ENCODE measurements at regions not wholly inside any gene's neighbourhood (a gene's known extent, or its start where the extent isn't known, plus 50 kb on each side); places are given as distances from the start of the nearest gene placed in this dataset.

DNA sequence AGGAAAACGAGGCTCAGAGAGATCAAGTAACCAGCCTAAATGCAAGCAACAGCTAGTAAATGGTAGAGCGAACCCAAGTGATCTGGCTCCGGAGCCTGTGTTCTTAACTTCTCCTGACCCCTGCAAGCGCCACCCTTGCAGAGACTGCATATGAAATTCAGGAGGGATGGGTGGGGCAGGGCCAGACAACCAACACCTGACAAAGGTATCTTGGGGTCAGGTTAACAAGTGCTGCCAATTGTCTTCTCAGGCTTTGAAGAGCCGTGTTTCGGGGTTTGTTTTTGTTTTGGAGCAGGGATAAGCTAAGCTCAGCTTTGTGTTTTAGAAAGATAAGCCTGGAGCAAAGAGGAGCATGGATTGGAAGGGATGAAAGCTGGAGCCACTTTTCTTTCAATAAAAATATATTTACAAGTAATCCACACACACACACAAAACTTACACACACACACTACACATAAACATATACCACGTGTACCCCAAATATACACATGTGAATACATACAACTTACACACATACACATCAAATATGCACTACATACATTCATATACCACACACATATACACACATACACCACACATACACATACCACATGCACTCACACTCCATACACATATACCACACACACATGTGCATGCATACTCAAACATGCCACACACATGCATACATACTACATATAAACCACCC is 722.0 kb downstream of the DIAPH3 start:
- no peak overlapping the region for H3K4me3 Mint-ChIP-seq

GRCh38 chr13:59442461-59442860 is 721.3 kb downstream of the DIAPH3 start:
- Mint-ChIP-seq H3K27me3 (peaks cover 9 to 14% of the 10 kb centered on the region in 2 donors), H3K4me1 (ENCODE audit: low read depth in 2 of 2) (no peaks in the 10 kb centered on the region)

More for the DNA sequence above, 722.0 kb downstream of the DIAPH3 start:
- no peak for ATAC-seq (replicated peaks)
- no peaks in the 10 kb centered on the region for H3K4me1 Mint-ChIP-seq (ENCODE audit: low read depth in 2 of 2)
- H3K27me3 Mint-ChIP-seq: peaks cover 11 to 14% of the 10 kb centered on the region in 2 donors
- H3K27ac Mint-ChIP-seq: no peak overlapping the region
- no peak for DNase-seq
- H3K36me3 Mint-ChIP-seq (ENCODE audit: insufficient read depth): no peaks in the 10 kb centered on the region
- no peaks in the 10 kb centered on the region for H3K9me3 Mint-ChIP-seq

GRCh38 chr13:59442944-59443486 is 720.7 kb downstream of the DIAPH3 start:
- no peak overlapping the region for H3K4me3 Mint-ChIP-seq
- ATAC-seq (replicated peaks): no peak
- H3K27ac Mint-ChIP-seq: no peak overlapping the region
- no peaks in the 10 kb centered on the region for H3K9me3 Mint-ChIP-seq
- peaks cover 9 to 14% of the 10 kb centered on the region in 2 donors for H3K27me3 Mint-ChIP-seq
- no peak for DNase-seq
- H3K4me1 Mint-ChIP-seq (ENCODE audit: low read depth in 2 of 2): no peaks in the 10 kb centered on the region
- no peaks in the 10 kb centered on the region for H3K36me3 Mint-ChIP-seq (ENCODE audit: insufficient read depth)

More at GRCh38 chr13:59442461-59442860, 721.3 kb downstream of the DIAPH3 start:
- Mint-ChIP-seq H3K4me3 (no peak overlapping the region), H3K27ac (no peak overlapping the region), H3K9me3 (no peaks in the 10 kb centered on the region), H3K36me3 (ENCODE audit: insufficient read depth) (no peaks in the 10 kb centered on the region)
- no peak for DNase-seq
- no peak for ATAC-seq (replicated peaks)

- H3K27ac Mint-ChIP-seq: no peak overlapping the region
- no peaks in the 10 kb centered on the region for H3K36me3 Mint-ChIP-seq (ENCODE audit: insufficient read depth)
- no peaks in the 10 kb centered on the region for H3K9me3 Mint-ChIP-seq
- H3K4me3 Mint-ChIP-seq: no peak overlapping the region
- no peaks in the 10 kb centered on the region for H3K4me1 Mint-ChIP-seq (ENCODE audit: low read depth in 2 of 2)
- DNase-seq (no peak), ATAC-seq (replicated peaks) (no peak)
- peaks cover 9 to 14% of the 10 kb centered on the region in 2 donors for H3K27me3 Mint-ChIP-seq
Measured at GRCh38 chr13:59444210-59444857, 719.4 kb downstream of the DIAPH3 start.

DNA sequence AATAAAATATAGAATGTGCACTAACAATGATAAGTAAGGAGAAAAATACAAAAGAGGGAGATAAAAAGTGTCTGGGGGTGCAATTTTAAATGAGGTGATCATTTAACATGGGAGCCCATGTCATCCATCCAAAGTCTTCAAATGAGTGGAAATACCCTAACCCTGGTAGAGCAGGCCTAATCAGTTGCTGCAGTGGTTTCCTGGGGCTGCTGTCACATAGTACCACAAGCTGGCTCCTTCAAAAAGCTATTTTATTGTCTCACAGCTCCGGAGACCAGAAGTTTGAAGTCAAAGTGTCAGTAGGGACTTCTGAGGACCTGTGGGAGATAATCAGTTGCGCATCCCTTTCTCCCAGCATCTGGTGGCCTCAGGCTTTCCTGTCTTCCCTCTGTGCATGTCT is 717.9 kb downstream of the DIAPH3 start:
- Mint-ChIP-seq H3K27ac (no peak overlapping the region), H3K4me1 (ENCODE audit: low read depth in 2 of 2) (no peaks in the 10 kb centered on the region), H3K9me3 (no peaks in the 10 kb centered on the region), H3K27me3 (peaks cover 9 to 20% of the 10 kb centered on the region in 2 donors), H3K36me3 (ENCODE audit: insufficient read depth) (no peaks in the 10 kb centered on the region), H3K4me3 (no peak overlapping the region)
- DNase-seq: no peak
- ATAC-seq (replicated peaks): no peak

GRCh38 chr13:59446391-59446790 is 717.3 kb downstream of the DIAPH3 start:
- ATAC-seq (replicated peaks) (no peak), DNase-seq (no peak)
- Mint-ChIP-seq H3K4me3 (no peak overlapping the region), H3K36me3 (ENCODE audit: insufficient read depth) (no peaks in the 10 kb centered on the region), H3K9me3 (no peaks in the 10 kb centered on the region), H3K27me3 (peaks cover 4 to 15% of the 10 kb centered on the region in 2 donors), H3K4me1 (ENCODE audit: low read depth in 2 of 2) (no peaks in the 10 kb centered on the region), H3K27ac (no peak overlapping the region)

- H3K36me3 Mint-ChIP-seq (ENCODE audit: insufficient read depth): no peaks in the 10 kb centered on the region
- H3K27me3 Mint-ChIP-seq: peaks cover 0 to 20% of the 10 kb centered on the region in 2 donors
- no peak overlapping the region for H3K27ac Mint-ChIP-seq
- no peak for ATAC-seq (replicated peaks)
- H3K4me3 Mint-ChIP-seq: no peak overlapping the region
- H3K4me1 Mint-ChIP-seq (ENCODE audit: low read depth in 2 of 2): peaks cover 0 to under 1% of the 10 kb centered on the region in 2 donors
- no peaks in the 10 kb centered on the region for H3K9me3 Mint-ChIP-seq
- DNase-seq: no peak
Measured at GRCh38 chr13:59447031-59447430, 716.7 kb downstream of the DIAPH3 start.

- ATAC-seq (replicated peaks): no peak
Measured at GRCh38 chr13:59447846-59448620, 715.7 kb downstream of the DIAPH3 start.

DNA sequence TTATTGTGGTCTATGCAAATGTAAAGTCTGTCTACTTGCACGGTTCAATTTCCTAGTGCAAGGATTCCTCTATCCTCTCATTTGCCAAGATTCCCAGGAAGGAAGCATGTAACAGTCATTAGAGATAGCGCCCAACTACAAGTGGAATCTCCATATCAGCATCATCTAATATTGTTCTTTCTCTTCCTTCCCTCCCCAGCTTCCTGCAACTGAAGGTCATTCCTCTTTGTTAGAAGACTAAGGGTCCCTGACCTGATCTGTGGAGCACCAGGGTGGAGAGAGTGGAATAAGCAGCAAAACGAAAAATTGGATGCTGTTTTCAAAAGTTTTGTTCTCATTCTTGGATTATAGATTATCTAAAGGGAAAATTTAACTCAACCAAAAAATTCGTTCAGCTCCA is 714.0 kb downstream of the DIAPH3 start:
- H3K36me3 Mint-ChIP-seq (ENCODE audit: insufficient read depth): no peaks in the 10 kb centered on the region
- H3K27me3 Mint-ChIP-seq: peaks cover 12 to 29% of the 10 kb centered on the region in 2 donors
- ATAC-seq (replicated peaks) (no peak), DNase-seq (no peak)
- H3K27ac Mint-ChIP-seq: no peak overlapping the region
- no peaks in the 10 kb centered on the region for H3K9me3 Mint-ChIP-seq
- H3K4me3 Mint-ChIP-seq: no peak overlapping the region
- H3K4me1 Mint-ChIP-seq (ENCODE audit: low read depth in 2 of 2): peaks cover 0 to 2% of the 10 kb centered on the region in 2 donors

More at GRCh38 chr13:59447846-59448620, 715.7 kb downstream of the DIAPH3 start:
- DNase-seq: no peak
- H3K9me3 Mint-ChIP-seq: no peaks in the 10 kb centered on the region
- peaks cover 0 to 21% of the 10 kb centered on the region in 2 donors for H3K27me3 Mint-ChIP-seq
- H3K36me3 Mint-ChIP-seq (ENCODE audit: insufficient read depth): no peaks in the 10 kb centered on the region
- H3K4me1 Mint-ChIP-seq (ENCODE audit: low read depth in 2 of 2): peaks cover 0 to 2% of the 10 kb centered on the region in 2 donors
- no peak overlapping the region for H3K4me3 Mint-ChIP-seq
- H3K27ac Mint-ChIP-seq: no peak overlapping the region

DNA sequence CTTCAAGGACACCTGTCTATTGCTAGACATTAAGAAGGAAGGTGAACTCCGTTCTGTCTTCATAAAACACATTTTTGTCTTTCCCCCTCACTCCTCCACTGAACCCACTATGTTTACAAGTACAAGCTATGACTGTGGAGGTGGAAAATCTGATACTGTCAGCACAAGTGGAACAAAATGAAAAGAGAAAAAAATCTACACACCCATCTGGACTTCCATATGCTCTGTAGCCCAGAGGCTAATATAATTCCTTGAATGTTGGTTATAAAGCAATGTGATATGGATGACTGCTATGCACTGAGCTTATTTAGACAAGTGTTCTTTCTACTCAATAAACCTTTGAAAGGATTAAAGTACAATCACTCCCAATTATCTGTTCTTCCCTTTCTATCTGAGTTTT is 713.5 kb downstream of the DIAPH3 start:
- Mint-ChIP-seq H3K9me3 (no peaks in the 10 kb centered on the region), H3K4me3 (no peak overlapping the region), H3K27ac (no peak overlapping the region), H3K4me1 (ENCODE audit: low read depth in 2 of 2) (peaks cover 0 to 2% of the 10 kb centered on the region in 2 donors), H3K36me3 (ENCODE audit: insufficient read depth) (no peaks in the 10 kb centered on the region), H3K27me3 (peaks cover 12 to 30% of the 10 kb centered on the region in 2 donors)
- DNase-seq (no peak), ATAC-seq (replicated peaks) (no peak)

DNA sequence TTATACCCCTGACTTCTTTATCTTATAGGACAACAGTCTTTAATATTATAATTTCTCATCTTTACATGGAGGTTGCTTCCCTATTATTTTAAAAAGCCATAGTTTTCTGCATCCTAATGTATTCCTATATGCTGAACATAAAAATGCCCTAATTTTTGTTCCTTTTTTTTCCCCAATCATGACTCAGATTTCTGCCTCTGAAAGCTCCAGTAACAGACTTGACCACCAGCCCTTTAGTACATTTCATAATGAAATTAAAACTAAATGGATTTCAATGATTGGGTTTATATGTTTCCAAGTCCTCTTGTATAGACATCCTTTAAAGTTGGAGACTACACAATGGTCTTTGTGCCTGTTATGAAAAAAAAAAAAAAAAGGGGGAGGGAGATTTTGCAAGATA is 712.5 kb downstream of the DIAPH3 start:
- no peaks in the 10 kb centered on the region for H3K9me3 Mint-ChIP-seq
- ATAC-seq (replicated peaks) (no peak), DNase-seq (no peak)
- H3K4me1 Mint-ChIP-seq (ENCODE audit: low read depth in 2 of 2): peaks cover 0 to 6% of the 10 kb centered on the region in 2 donors
- H3K4me3 Mint-ChIP-seq: no peak overlapping the region
- H3K27me3 Mint-ChIP-seq: peaks cover 20 to 32% of the 10 kb centered on the region in 2 donors
- H3K36me3 Mint-ChIP-seq (ENCODE audit: insufficient read depth): no peaks in the 10 kb centered on the region
- no peak overlapping the region for H3K27ac Mint-ChIP-seq

- Mint-ChIP-seq H3K27ac (no peak overlapping the region), H3K36me3 (ENCODE audit: insufficient read depth) (no peaks in the 10 kb centered on the region), H3K4me3 (no peak overlapping the region), H3K27me3 (peaks cover 20 to 31% of the 10 kb centered on the region in 2 donors), H3K9me3 (no peaks in the 10 kb centered on the region), H3K4me1 (ENCODE audit: low read depth in 2 of 2) (peaks cover 0 to 6% of the 10 kb centered on the region in 2 donors)
- DNase-seq (no peak), ATAC-seq (replicated peaks) (no peak)
Measured at GRCh38 chr13:59452189-59452890, 711.4 kb downstream of the DIAPH3 start.

Data from effector memory CD8-positive, alpha-beta T cell (primary cell).